ENCODE measurements at regions not wholly inside any gene's neighbourhood (a gene's known extent, or its start where the extent isn't known, plus 50 kb on each side); places are given as distances from the start of the nearest gene placed in this dataset.

DNA sequence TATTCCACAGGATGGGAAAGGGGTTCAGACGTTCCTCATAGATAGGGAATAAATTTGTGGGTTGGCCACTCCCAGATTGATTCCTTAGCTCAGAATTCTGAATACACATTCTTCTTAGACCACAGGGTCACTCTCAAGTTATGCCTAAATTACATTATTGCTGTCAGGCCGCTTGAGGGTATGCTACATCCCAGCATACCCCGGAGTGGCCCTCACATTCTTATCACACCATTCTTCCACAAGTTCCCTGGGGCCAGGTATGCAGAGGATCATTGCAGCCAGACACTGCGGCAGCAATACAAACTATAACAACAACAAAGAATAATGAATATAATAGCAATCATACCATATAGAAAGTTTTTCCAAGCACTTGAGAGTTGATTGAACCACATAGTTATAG, 237.9 kb upstream of the SOX4 start:
- Histone ChIP-seq H3K4me3 (replicated peaks; ENCODE audit: insufficient read depth, low read length) (no peak overlapping the region), H3K27me3 (ENCODE audit: insufficient read depth, poor library complexity, severe bottlenecking) (no peaks in the 10 kb centered on the region), H3K27ac (replicated peaks) (no peak overlapping the region)
- DNase-seq (ENCODE audit: low read depth in 1 of 2, low spot score in 1 of 2) = no peak
- no peak for TF ChIP-seq GABPA (IDR thresholded peaks at IDR 0.05; ENCODE audit: low read depth)

DNA sequence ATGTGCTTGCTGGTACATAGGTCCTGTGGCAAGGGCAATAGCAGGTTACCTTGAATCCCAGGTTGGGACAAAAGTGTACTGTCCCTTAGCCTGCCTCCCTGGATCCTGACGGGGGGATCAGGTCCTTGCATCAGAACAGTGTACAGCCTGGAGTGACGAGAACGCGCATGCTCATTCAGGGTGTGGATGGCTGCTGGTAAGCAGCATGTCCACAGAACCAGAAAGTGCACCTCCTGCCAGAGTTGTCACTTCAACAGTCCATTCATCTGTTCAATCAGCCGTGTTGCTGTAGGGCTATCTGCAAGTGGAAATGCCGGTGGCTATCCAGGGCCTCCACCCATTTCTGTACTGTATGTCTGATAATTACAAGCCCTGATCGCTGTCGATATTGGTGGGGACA, 236.3 kb upstream of the SOX4 start:
- TF ChIP-seq, protein P1, sequence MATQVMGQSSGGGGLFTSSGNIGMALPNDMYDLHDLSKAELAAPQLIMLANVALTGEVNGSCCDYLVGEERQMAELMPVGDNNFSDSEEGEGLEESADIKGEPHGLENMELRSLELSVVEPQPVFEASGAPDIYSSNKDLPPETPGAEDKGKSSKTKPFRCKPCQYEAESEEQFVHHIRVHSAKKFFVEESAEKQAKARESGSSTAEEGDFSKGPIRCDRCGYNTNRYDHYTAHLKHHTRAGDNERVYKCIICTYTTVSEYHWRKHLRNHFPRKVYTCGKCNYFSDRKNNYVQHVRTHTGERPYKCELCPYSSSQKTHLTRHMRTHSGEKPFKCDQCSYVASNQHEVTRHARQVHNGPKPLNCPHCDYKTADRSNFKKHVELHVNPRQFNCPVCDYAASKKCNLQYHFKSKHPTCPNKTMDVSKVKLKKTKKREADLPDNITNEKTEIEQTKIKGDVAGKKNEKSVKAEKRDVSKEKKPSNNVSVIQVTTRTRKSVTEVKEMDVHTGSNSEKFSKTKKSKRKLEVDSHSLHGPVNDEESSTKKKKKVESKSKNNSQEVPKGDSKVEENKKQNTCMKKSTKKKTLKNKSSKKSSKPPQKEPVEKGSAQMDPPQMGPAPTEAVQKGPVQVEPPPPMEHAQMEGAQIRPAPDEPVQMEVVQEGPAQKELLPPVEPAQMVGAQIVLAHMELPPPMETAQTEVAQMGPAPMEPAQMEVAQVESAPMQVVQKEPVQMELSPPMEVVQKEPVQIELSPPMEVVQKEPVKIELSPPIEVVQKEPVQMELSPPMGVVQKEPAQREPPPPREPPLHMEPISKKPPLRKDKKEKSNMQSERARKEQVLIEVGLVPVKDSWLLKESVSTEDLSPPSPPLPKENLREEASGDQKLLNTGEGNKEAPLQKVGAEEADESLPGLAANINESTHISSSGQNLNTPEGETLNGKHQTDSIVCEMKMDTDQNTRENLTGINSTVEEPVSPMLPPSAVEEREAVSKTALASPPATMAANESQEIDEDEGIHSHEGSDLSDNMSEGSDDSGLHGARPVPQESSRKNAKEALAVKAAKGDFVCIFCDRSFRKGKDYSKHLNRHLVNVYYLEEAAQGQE (IDR thresholded peaks at IDR 0.05; ENCODE audit: insufficient replicate concordance, low read depth) = no peak
- TF ChIP-seq GABPA (IDR thresholded peaks at IDR 0.05; ENCODE audit: low read depth) = no peak
- TF ChIP-seq, protein P2, sequence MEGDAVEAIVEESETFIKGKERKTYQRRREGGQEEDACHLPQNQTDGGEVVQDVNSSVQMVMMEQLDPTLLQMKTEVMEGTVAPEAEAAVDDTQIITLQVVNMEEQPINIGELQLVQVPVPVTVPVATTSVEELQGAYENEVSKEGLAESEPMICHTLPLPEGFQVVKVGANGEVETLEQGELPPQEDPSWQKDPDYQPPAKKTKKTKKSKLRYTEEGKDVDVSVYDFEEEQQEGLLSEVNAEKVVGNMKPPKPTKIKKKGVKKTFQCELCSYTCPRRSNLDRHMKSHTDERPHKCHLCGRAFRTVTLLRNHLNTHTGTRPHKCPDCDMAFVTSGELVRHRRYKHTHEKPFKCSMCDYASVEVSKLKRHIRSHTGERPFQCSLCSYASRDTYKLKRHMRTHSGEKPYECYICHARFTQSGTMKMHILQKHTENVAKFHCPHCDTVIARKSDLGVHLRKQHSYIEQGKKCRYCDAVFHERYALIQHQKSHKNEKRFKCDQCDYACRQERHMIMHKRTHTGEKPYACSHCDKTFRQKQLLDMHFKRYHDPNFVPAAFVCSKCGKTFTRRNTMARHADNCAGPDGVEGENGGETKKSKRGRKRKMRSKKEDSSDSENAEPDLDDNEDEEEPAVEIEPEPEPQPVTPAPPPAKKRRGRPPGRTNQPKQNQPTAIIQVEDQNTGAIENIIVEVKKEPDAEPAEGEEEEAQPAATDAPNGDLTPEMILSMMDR (IDR thresholded peaks at IDR 0.05; ENCODE audit: insufficient read depth, low read length) = no peak
- TF ChIP-seq SPI1 (IDR thresholded peaks at IDR 0.05; ENCODE audit: borderline replicate concordance, low read depth) = no peak
- TF ChIP-seq POLR2AphosphoS5 (IDR thresholded peaks at IDR 0.05; ENCODE audit: low read depth) = no peak
- H3K27me3 ChIP-seq (ENCODE audit: insufficient read depth, poor library complexity, severe bottlenecking) = no peaks in the 10 kb centered on the region
- H3K27ac ChIP-seq (replicated peaks) = no peak overlapping the region
- no peak for DNase-seq (ENCODE audit: low read depth in 1 of 2, low spot score in 1 of 2)
- H3K4me3 ChIP-seq (replicated peaks; ENCODE audit: insufficient read depth, low read length) = no peak overlapping the region

DNA sequence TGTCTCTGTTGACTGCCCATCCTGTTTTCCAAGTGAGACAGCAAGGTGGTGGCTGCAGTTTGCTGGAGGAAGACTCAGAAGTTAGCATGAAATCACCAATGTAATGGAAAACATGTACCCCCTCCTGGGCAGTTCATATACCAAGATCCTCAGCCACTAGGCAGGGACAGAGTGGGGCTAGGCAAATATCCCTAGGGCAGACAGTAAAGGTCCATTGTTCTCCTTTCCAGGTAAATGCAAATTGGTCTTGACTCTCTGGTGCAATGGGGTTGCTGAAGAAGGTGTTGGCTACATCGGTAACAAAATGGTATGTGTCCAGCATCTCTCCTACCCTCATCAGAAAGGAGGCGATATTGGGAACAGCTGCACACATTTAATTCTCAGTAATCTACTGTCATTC, 233.6 kb upstream of the SOX4 start:
- DNase-seq (ENCODE audit: low read depth in 1 of 2, low spot score in 1 of 2) = no peak
- H3K27me3 ChIP-seq (ENCODE audit: insufficient read depth, poor library complexity, severe bottlenecking) = no peaks in the 10 kb centered on the region
- no peak overlapping the region for H3K4me3 ChIP-seq (replicated peaks; ENCODE audit: insufficient read depth, low read length)
- H3K27ac ChIP-seq (replicated peaks) = no peak overlapping the region
- TF ChIP-seq POLR2AphosphoS5 (IDR thresholded peaks at IDR 0.05; ENCODE audit: low read depth) = no peak
- no peak for TF ChIP-seq SPI1 (IDR thresholded peaks at IDR 0.05; ENCODE audit: borderline replicate concordance, low read depth)
- no peak for TF ChIP-seq GABPA (IDR thresholded peaks at IDR 0.05; ENCODE audit: low read depth)
- TF ChIP-seq, protein P2 (IDR thresholded peaks at IDR 0.05; ENCODE audit: insufficient read depth, low read length) = no peak
- TF ChIP-seq, protein P1 (IDR thresholded peaks at IDR 0.05; ENCODE audit: insufficient replicate concordance, low read depth) = no peak

DNA sequence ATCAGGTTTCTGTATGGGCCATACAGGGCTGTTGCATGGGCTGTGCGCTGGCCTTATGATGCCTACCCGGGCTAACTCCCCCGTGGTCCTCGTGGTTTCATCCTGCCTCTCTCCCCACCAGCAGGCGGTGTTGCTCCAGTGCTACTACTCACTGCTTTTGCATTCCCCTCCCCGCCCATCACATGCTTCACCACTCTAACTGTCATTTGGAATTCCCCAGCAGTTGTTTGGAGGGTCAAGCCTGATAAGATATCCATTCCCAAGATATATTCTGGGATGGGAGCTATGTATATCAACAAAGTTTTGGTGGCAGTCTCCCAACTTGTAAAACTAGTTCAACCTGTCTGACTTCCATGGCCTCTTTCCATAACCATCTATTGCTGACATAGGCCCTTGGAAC, 233.2 kb upstream of the SOX4 start:
- Histone ChIP-seq H3K27ac (replicated peaks) (no peak overlapping the region), H3K27me3 (ENCODE audit: insufficient read depth, poor library complexity, severe bottlenecking) (no peaks in the 10 kb centered on the region), H3K4me3 (replicated peaks; ENCODE audit: insufficient read depth, low read length) (no peak overlapping the region)
- no peak for DNase-seq (ENCODE audit: low read depth in 1 of 2, low spot score in 1 of 2)
- no peak for TF ChIP-seq SPI1 (IDR thresholded peaks at IDR 0.05; ENCODE audit: borderline replicate concordance, low read depth)
- TF ChIP-seq, protein P1 (IDR thresholded peaks at IDR 0.05; ENCODE audit: insufficient replicate concordance, low read depth) = no peak
- no peak for TF ChIP-seq POLR2AphosphoS5 (IDR thresholded peaks at IDR 0.05; ENCODE audit: low read depth)
- TF ChIP-seq, protein P2 (IDR thresholded peaks at IDR 0.05; ENCODE audit: insufficient read depth, low read length) = no peak
- TF ChIP-seq GABPA (IDR thresholded peaks at IDR 0.05; ENCODE audit: low read depth) = no peak

Data from HL-60 (cell line).